NCI-H748 treated with DMSO at 0.1 percent for 48 hours (cell line): ENCODE measurements at regions not wholly inside any gene's neighbourhood (a gene's known extent, or its start where the extent isn't known, plus 50 kb on each side); places are given as distances from the start of the nearest gene placed in this dataset.
"Not testable (repeated sequence)": the region's sequence is repeated elsewhere in the genome, so short reads cannot be mapped to it uniquely, and the experiment has no call there.

ENCODE experiments used
- DNase-seq: peaks from one replicate; lab custom pipeline; 2025; lab: John Stamatoyannopoulos, UW

DNA sequence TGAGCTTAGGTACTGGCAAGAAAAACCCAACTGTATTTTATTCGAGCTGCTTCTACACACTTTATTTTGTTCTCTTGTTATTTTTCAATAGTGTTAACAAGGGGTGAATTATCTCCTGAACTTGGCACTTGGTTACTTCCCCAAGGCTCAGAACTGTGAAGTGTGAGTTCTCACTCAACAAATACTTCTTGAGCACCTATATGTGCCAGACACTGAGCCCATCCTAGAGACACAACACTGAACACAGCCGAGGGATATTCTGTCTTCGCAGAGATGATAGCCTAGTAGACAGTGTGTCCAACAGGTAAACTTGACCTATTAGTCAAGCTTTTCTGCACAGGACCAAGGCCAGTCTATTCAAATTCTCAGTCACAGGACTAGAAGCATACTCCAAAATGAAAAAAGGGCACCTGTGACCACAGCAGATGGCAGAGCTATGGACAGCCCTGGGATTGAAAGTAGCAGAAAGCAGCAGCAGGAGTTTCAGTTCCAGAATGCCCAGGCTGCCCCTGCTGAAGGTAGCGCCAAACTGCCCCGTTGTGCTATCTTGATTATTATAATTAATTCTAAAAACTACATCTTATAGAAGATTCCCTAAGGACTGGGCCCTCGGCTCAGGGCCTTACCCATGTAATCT, 77.8 kb upstream of the TAB2 start:
- no peak for DNase-seq

DNA sequence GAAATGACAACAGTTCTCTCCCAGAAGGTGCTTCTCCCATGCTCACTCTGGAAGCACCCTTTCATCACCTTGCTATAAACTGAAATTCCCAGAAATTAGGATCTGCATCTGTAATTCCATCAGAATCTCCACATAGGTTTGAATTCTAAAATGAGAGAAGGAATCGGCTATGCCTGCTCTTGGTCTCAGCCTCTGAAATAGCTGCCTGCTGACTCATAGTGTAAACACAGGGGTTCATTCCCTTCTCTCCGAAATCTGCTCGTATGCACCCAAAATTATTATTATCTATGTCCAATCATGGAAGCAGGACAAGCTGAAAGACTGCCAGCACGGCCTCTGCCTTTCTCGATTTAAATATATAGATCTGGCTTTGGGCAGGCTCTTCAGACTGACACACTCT, 74.6 kb upstream of the TAB2 start:
- no peak for DNase-seq

DNA sequence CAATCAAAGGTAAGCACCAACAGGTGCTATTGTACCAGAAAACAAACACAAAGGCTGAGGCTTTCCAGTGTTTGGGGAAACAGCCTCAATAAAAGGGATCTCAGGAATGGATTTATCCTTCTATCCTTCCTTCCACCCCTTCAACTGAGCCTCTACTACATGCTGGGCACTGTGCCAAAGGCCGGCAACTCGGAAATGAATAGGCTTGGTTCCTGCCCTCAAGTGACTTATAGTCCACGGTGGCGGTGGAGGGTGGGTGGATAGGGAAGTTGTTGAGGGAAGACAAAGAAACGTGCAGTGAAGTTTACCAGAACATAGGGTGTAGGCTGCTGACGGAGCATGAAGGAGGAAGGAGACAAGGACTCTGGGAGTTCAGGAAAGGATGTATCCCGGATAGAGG, 73.4 kb upstream of the TAB2 start:
- DNase-seq: no peak

- no peak for DNase-seq
These were observed 70.7 kb upstream of the TAB2 start for GRCh38 chr6:149246691-149247384.

- DNase-seq: no peak
These were observed 70.1 kb upstream of the TAB2 start for GRCh38 chr6:149247385-149247763.

DNA sequence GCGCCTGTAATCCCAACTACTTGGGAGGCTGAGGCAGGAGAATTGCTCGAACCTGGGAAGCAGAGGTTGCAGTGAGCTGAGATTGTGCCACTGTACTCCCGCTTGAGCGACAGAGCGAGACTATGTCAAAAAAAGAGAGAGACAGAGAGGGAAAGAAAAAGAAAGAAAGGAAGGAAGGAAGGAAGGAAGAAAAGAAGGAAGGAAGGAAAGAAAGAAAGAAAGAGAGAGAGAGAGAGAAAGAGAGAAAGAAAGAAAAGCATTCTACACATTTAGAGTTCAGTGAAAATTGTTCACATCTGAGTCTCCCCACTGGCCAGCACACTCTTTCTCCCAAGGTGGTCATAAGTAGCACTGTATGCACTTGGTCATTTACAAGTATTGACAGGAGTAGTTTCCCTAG, 69.2 kb upstream of the TAB2 start:
- DNase-seq: not testable (repeated sequence)

DNA sequence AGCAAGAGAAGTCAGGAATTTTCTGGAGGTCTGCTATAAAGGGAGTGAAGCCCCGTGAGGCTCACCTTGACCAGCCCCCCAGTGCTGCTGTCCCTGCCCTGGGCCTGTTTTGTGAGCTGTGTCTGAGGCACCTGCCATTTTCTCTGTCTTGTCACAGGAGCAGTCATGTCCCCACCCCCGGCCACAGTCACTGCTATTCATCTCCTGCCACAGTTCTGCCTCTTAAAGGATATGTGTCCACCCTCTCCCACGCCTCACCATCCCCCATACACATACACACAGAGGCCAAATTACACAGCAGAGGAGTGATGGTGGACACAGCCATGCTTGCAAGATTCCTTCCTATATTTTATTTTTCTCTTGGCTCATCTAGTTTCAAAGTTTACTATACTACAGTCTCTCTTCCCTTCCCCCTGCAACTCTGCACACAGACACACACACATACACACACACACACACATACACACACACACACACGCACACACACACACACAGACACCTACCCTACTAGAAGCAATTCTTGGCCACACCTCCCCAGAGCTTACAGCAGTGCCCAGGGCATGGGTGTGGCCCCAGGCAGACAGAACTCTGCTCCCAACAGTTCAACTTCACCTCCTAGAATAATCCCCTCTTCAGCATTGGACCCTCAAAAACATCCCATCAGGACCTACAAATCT, 68.7 kb upstream of the TAB2 start:
- DNase-seq: no peak

GRCh38 chr6:149249370-149250357, 67.8 kb upstream of the TAB2 start:
- DNase-seq: no peak

- no peak for DNase-seq
These were observed 66.6 kb upstream of the TAB2 start for GRCh38 chr6:149250951-149251350.

- DNase-seq: no peak
These were observed 64.9 kb upstream of the TAB2 start for GRCh38 chr6:149252622-149253021.

- DNase-seq: no peak
These were observed 63.3 kb upstream of the TAB2 start for GRCh38 chr6:149254253-149254652.

DNA sequence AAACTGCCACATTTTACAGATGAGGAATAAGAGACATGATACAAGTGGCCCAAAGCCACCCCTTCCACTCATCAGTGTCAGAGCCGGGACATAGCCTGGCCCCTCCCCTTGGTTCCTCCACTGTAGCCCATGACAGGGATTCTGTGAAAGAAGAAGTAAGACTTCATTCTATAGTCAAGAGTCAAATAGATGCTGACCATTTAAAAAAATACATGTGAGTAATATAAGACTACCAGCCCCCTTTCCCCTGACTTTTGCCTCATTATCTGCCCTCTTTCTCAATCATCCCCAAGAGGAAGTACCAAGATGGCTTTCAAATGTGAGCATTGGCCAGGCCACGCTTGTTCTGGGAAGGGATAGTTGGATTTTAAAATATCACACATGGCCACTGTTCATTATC, 57.8 kb upstream of the TAB2 start:
- no peak for DNase-seq

GRCh38 chr6:149260214-149260874, 57.2 kb upstream of the TAB2 start:
- no peak for DNase-seq

GRCh38 chr6:149261364-149262040, 56.0 kb upstream of the TAB2 start:
- DNase-seq: no peak

- DNase-seq: no peak
These were observed 54.2 kb upstream of the TAB2 start for GRCh38 chr6:149263321-149263720.

- DNase-seq: peak; percentile 15
These were observed 52.9 kb upstream of the TAB2 start for GRCh38 chr6:149264629-149265028.

DNA sequence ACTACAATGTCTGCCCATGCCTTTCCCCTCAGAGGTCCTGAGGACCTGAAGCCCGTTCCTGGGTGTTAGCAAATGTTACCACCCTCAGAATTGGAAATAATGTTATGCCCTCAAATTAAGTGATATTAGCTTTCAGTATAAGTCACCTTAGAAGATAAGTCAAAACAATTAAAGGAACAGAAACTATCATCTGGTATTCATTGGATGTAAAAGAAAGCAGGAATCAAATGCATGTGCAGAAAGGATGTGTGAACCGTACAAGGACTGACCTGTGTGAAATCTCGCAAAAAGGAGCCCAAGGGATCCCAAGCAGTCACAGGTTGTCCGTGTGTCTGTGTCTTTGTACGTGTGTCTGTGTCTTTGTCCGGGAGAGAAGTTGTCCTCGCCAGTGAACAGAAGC, 51.6 kb upstream of the TAB2 start:
- DNase-seq: no peak

DNA sequence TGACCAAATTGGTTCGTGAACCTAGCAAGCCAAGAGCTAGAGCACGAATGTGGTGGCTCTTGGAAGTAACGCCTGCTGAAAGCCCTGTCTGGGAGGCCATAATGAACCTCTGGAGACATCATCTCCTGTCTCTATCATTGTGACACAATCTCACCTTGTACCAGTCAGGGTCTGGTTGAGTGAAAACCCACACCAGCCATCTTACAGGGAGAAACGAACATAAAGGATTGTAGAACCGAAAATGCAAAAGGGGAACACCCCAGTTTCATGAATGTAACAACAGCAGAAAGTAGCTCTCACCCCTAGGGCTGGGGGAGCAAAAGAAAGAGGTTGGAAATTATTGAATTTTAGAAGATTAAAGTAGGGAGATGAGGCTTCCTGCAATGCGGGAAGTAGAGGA, 50.9 kb upstream of the TAB2 start:
- DNase-seq: no peak

- no peak for DNase-seq
These were observed 50.4 kb upstream of the TAB2 start for GRCh38 chr6:149267072-149267471.

DNA sequence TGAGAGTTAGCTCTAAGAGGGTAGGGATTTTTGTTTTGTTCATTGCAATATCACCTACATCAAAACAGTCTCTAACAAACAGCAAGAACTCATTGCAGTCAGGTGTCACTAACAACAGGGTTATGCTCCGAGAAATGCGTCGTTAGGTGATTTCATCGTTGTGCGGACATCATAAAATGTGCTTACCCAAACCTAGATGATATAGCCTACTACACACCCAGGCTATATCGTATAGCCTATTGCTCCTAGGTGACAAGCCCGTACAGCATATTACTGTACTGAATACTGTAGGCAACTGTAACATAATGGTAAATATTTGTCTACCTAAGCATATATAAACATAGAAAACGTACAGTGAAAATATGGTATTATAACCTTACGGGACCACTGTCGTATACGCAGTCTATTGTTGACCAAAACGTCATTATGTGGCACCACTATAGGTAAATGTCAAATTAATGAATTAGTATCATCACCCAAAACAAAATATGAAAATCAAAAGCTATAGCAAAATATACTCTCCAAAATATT, 49.9 kb upstream of the TAB2 start:
- no peak for DNase-seq
